ENCODE measurements at regions not wholly inside any gene's neighbourhood (a gene's known extent, or its start where the extent isn't known, plus 50 kb on each side); places are given as distances from the start of the nearest gene placed in this dataset.

- H3K27me3 ChIP-seq (ENCODE audit: control insufficient read depth in 2 of 2, insufficient read depth in 2 of 2, low read length in 2 of 2), result no peaks in the 10 kb centered on the region
- H3K9ac ChIP-seq (replicated peaks; ENCODE audit: extremely low read depth, insufficient read depth, low read length), result no peak overlapping the region
- no peak for TF ChIP-seq MYC (IDR thresholded peaks at IDR 0.05; ENCODE audit: low read depth, low read length)
- no peak for TF ChIP-seq CTCF (IDR thresholded peaks at IDR 0.05; ENCODE audit: extremely low read depth in 1 of 2, insufficient read depth in 1 of 2, low read depth in 1 of 2, low read length in 2 of 2)
- no peak for TF ChIP-seq POLR2AphosphoS5 (IDR thresholded peaks at IDR 0.05; ENCODE audit: insufficient read depth, low read depth, low read length)
- no peak for TF ChIP-seq GATA2 (IDR thresholded peaks at IDR 0.05; ENCODE audit: insufficient read depth, insufficient read length, low read depth, low read length)
- TF ChIP-seq EZH2 (IDR thresholded peaks at IDR 0.05; ENCODE audit: borderline replicate concordance, low read depth, low read length, severe bottlenecking), result no peak
- TF ChIP-seq FOS (IDR thresholded peaks at IDR 0.05; ENCODE audit: borderline replicate concordance, insufficient read depth, low read length), result no peak
- TF ChIP-seq MAX (IDR thresholded peaks at IDR 0.05; ENCODE audit: insufficient read depth, insufficient read length), result no peak
- TF ChIP-seq JUN (IDR thresholded peaks at IDR 0.05; ENCODE audit: borderline replicate concordance, insufficient read depth, insufficient read length, low read depth), result no peak
- intact Hi-C loops (cut with micrococcal nuclease), result no loop called here
- no peaks in the 10 kb centered on the region for H4K20me1 ChIP-seq (replicated peaks; ENCODE audit: control insufficient read depth, extremely low read depth, insufficient read depth, low read length)
- H3K79me2 ChIP-seq (ENCODE audit: control insufficient read depth, insufficient read depth, low read length), result no peaks in the 10 kb centered on the region
- no peak overlapping the region for H3K27ac ChIP-seq (ENCODE audit: insufficient read depth, low read depth, low read length)
- FAIRE-seq (no peak), DNase-seq (ENCODE audit: low read depth, low spot score) (no peak)
- no peaks in the 10 kb centered on the region for H3K36me3 ChIP-seq (ENCODE audit: control insufficient read depth in 2 of 2, extremely low read depth in 1 of 2, insufficient read depth in 2 of 2, low read length in 2 of 2)
- BruUV-seq (replicated peaks), result no TSS peak
- no peaks in the 10 kb centered on the region for H3K4me1 ChIP-seq (ENCODE audit: control insufficient read depth, extremely low read depth, insufficient read depth, low read length)
- dilution Hi-C loops (cut with MboI; ENCODE audit: extremely low pct_ligation_motif_present, low sequenced_read_pairs), result no loop called here
- H3K4me2 ChIP-seq (ENCODE audit: insufficient read depth, low read length), result no peak overlapping the region
- no peaks in the 10 kb centered on the region for H3K9me1 ChIP-seq (replicated peaks; ENCODE audit: control insufficient read depth, extremely low read depth, insufficient read depth, low read length)
- ChIA-PET POLR2A (no interaction called here), CTCF (no interaction called here)
- no peak overlapping the region for H2AFZ ChIP-seq (ENCODE audit: low read depth, low read length)
- H3K4me3 ChIP-seq (replicated peaks in 1 of 3; ENCODE audit: insufficient read depth in 1 of 3, low read depth in 1 of 3, low read length in 3 of 3), result no peak overlapping the region
- H3K9me3 ChIP-seq (replicated peaks; ENCODE audit: control insufficient read depth, insufficient read depth, low read length), result no peaks in the 10 kb centered on the region
These were observed 445.3 kb upstream of the MAF start for GRCh38 chr16:80045861-80046260.

Data from endothelial cell of umbilical vein (primary cell).